BLaER1 (cell line): ENCODE measurements at regions not wholly inside any gene's neighbourhood (a gene's known extent, or its start where the extent isn't known, plus 50 kb on each side); places are given as distances from the start of the nearest gene placed in this dataset.

ENCODE experiments used
- H3K27ac ChIP-seq: shearing (Covaris generic); formaldehyde crosslinking; 2 replicates; pipeline ENCODE4 v1.8.1; 2022
- H3K27me3 ChIP-seq: shearing (Covaris generic); formaldehyde crosslinking; 2 replicates; pipeline ENCODE4 v1.8.1; 2022
- H3K36me3 ChIP-seq: shearing (Covaris generic); formaldehyde crosslinking; 2 replicates; pipeline ENCODE4 v1.8.1; 2022
- H3K4me1 ChIP-seq: shearing (Covaris generic); formaldehyde crosslinking; 2 replicates; pipeline ENCODE4 v1.8.1; 2022
- H3K4me2 ChIP-seq: shearing (Covaris generic); formaldehyde crosslinking; 2 replicates; pipeline ENCODE4 v1.8.1; 2022
- H3K4me3 ChIP-seq: shearing (Covaris generic); formaldehyde crosslinking; 2 replicates; pipeline ENCODE4 v1.8.1; 2022
- H3K9ac ChIP-seq: shearing (Covaris generic); formaldehyde crosslinking; 2 replicates; pipeline ENCODE4 v1.8.1; 2022
- H3K9me3 ChIP-seq: shearing (Covaris generic); formaldehyde crosslinking; 2 replicates; pipeline ENCODE4 v1.8.1; 2022
- H4K20me1 ChIP-seq: shearing (Covaris generic); formaldehyde crosslinking; 2 replicates; pipeline ENCODE4 v1.8.1; 2022
- Cebpa-rat ChIP-seq: shearing (Covaris generic); IDR thresholded peaks from 2 replicates; pipeline ENCODE4 v1.8.1; 2022

- Histone ChIP-seq H4K20me1 (no peaks in the 10 kb centered on the region), H3K4me2 (no peak overlapping the region), H3K4me3 (no peak overlapping the region), H3K4me1 (no peaks in the 10 kb centered on the region), H3K9ac (no peak overlapping the region), H3K9me3 (no peaks in the 10 kb centered on the region), H3K27ac (no peak overlapping the region), H3K27me3 (no peaks in the 10 kb centered on the region), H3K36me3 (no peaks in the 10 kb centered on the region)
- no peak for TF ChIP-seq Cebpa-rat
Observed at GRCh38 chr13:37491661-37492060, 106.9 kb downstream of the POSTN start.

- Histone ChIP-seq H3K4me1 (no peaks in the 10 kb centered on the region), H3K27me3 (no peaks in the 10 kb centered on the region), H3K36me3 (no peaks in the 10 kb centered on the region), H3K4me2 (no peak overlapping the region), H4K20me1 (no peaks in the 10 kb centered on the region), H3K4me3 (no peak overlapping the region), H3K9ac (no peak overlapping the region), H3K27ac (no peak overlapping the region), H3K9me3 (no peaks in the 10 kb centered on the region)
- TF ChIP-seq Cebpa-rat: no peak
Observed at GRCh38 chr13:37490176-37490779, 108.3 kb downstream of the POSTN start.

- no peaks in the 10 kb centered on the region for H4K20me1 ChIP-seq
- no peak for TF ChIP-seq Cebpa-rat
- H3K4me3 ChIP-seq: no peak overlapping the region
- H3K9ac ChIP-seq: no peak overlapping the region
- H3K36me3 ChIP-seq: no peaks in the 10 kb centered on the region
- no peaks in the 10 kb centered on the region for H3K4me1 ChIP-seq
- no peaks in the 10 kb centered on the region for H3K9me3 ChIP-seq
- H3K27ac ChIP-seq: no peak overlapping the region
- no peaks in the 10 kb centered on the region for H3K27me3 ChIP-seq
- no peak overlapping the region for H3K4me2 ChIP-seq
Observed at GRCh38 chr13:37488726-37489125, 109.8 kb downstream of the POSTN start.

- no peak overlapping the region for H3K9ac ChIP-seq
- TF ChIP-seq Cebpa-rat: no peak
- no peaks in the 10 kb centered on the region for H3K9me3 ChIP-seq
Observed at GRCh38 chr13:37486171-37486681, 112.3 kb downstream of the POSTN start.

DNA sequence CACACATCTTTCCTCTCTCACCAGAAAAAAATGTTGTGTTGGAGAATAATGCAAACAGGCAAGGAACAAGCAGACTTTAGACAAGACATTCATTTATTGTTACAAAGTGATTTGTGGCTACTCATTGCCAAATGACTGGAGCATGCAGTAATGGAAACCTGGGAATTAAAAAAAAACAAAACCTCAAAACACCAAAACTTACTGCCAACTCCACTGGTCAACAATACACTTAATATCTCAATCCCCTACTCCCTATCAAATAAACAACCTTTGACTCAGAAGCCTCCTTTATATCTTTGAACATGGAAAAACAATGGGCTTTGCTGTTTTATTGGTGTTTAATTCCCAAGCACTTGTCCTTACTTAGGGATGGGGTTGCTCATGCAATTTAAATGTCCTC is 112.8 kb downstream of the POSTN start:
- no peaks in the 10 kb centered on the region for H3K36me3 ChIP-seq
- peaks cover 6% of the 10 kb centered on the region for H3K4me1 ChIP-seq
- H3K27me3 ChIP-seq: no peaks in the 10 kb centered on the region
- no peak overlapping the region for H3K4me2 ChIP-seq
- no peaks in the 10 kb centered on the region for H4K20me1 ChIP-seq
- no peak overlapping the region for H3K27ac ChIP-seq
- H3K9me3 ChIP-seq: no peaks in the 10 kb centered on the region
- no peak overlapping the region for H3K9ac ChIP-seq
- no peak for TF ChIP-seq Cebpa-rat
- no peak overlapping the region for H3K4me3 ChIP-seq

More at GRCh38 chr13:37486171-37486681, 112.3 kb downstream of the POSTN start:
- H4K20me1 ChIP-seq: no peaks in the 10 kb centered on the region
- H3K4me3 ChIP-seq: no peak overlapping the region
- no peaks in the 10 kb centered on the region for H3K27me3 ChIP-seq
- H3K36me3 ChIP-seq: no peaks in the 10 kb centered on the region
- H3K4me2 ChIP-seq: no peak overlapping the region
- H3K27ac ChIP-seq: no peak overlapping the region
- H3K4me1 ChIP-seq: peaks cover 6% of the 10 kb centered on the region

DNA sequence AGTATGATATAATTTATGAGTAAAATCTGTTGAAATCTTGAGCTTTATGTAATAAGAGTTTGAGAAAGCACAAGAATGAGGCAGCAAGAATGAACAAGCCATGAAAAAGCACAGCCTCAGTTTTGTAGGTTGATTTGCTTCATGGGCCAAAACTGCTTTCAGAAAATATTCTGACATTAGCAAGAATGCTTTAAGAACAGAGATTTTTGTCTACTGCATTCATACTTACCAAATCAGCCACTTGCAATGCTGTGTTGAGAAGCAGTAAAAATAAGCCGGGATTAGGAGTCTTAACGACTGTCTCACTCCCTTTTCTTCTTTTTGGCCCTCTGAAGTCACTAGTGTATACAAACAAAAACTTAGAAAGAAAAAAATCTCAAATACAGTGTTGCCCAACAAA is 114.5 kb downstream of the POSTN start:
- Histone ChIP-seq H3K9me3 (no peaks in the 10 kb centered on the region), H3K4me2 (no peak overlapping the region), H4K20me1 (no peaks in the 10 kb centered on the region), H3K27me3 (no peaks in the 10 kb centered on the region), H3K27ac (no peak overlapping the region), H3K9ac (no peak overlapping the region), H3K4me1 (peaks cover 6% of the 10 kb centered on the region), H3K4me3 (no peak overlapping the region), H3K36me3 (no peaks in the 10 kb centered on the region)
- no peak for TF ChIP-seq Cebpa-rat

DNA sequence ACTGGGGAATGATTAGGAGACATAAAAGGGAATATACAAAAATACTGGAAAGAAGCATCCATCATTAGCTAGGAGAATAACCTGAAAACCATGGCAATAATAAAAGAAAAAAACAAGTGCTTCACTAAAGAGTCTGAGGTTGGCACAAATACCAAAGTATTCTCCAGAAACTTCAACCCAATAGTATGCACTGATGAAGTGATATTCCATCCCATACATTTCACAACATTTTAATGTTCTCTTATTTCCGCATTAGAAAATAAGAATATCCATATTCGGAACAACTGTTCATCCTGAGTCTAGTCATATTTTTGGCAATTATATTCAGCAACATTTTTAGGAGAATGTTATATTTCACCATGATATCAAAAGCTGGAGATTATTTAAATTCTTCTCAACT is 116.2 kb downstream of the POSTN start:
- Histone ChIP-seq H3K4me3 (no peak overlapping the region), H3K9ac (no peak overlapping the region), H3K9me3 (no peaks in the 10 kb centered on the region), H3K4me1 (peaks cover 6% of the 10 kb centered on the region), H3K36me3 (no peaks in the 10 kb centered on the region), H4K20me1 (no peaks in the 10 kb centered on the region), H3K27me3 (no peaks in the 10 kb centered on the region), H3K27ac (no peak overlapping the region), H3K4me2 (no peak overlapping the region)
- TF ChIP-seq Cebpa-rat: no peak

DNA sequence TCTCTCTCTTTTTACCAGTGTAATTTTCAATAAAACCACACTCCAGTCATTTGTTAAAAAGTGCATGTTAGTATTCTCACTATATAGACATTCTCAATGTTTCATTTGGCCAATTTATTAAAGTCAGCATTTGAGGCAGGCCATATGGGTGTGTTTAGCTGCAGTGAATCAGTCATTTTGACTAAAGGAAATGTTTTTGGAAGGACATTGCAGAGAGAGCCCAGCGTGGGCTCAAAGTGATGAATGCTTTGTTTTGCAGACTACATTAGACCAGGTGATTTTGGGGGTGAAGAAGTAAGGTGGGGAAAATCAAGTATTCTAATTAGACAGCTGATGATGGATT is 116.7 kb downstream of the POSTN start:
- H3K4me1 ChIP-seq: peaks cover 6% of the 10 kb centered on the region

DNA sequence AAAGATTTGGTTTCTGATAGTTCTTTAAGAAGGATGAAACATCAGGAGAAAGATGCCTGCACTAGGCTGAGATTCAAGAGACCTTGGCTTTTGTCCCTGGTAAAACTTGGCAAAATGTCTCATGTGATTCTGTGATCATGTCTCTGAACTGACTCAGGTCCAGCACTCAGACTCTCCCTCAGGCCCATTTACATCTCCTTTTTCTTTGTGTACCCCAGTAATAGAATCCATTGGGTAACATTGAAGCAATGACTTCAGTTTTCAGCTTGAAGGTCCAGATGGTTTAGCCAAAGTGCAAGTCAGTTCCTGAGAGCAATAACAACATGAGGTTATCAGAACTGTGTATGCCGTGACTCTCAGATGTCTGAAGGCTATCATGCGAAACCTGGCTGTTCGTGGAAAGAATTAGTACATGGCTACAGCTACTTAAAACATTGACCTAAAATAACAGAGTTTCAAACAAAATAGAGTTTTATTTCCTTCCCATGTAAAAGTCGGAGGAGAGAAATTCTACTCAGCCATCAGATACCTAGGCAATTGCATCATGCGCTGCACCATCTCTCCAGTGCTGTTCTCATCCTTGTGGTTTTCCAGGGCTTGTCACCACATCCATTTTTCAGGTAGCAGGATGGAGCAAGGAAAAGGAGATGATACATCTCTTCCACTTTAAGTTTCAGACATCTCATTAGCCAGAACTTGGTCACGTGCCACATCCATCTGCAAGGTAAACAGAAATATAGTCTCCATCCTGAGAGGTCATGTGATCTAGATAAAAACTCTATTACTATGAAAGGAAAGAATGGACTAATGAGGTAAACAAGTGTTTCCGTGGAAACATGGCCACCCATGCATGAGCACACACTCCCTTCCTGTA is 117.3 kb downstream of the POSTN start:
- Histone ChIP-seq H3K4me2 (0 out of 2 replicates have a peak overlapping the region, but pooled peaks have one; percentile 10), H4K20me1 (no peaks in the 10 kb centered on the region), H3K4me3 (no peak overlapping the region), H3K27ac (no peak overlapping the region), H3K4me1 (peaks cover 6% of the 10 kb centered on the region), H3K9me3 (no peaks in the 10 kb centered on the region), H3K9ac (no peak overlapping the region), H3K36me3 (no peaks in the 10 kb centered on the region), H3K27me3 (no peaks in the 10 kb centered on the region)
- no peak for TF ChIP-seq Cebpa-rat

More for the DNA sequence above, 116.7 kb downstream of the POSTN start:
- no peaks in the 10 kb centered on the region for H4K20me1 ChIP-seq
- H3K4me3 ChIP-seq: no peak overlapping the region
- TF ChIP-seq Cebpa-rat: no peak
- no peak overlapping the region for H3K27ac ChIP-seq
- no peaks in the 10 kb centered on the region for H3K36me3 ChIP-seq
- H3K9me3 ChIP-seq: no peaks in the 10 kb centered on the region
- 0 out of 2 replicates have a peak overlapping the region, but pooled peaks have one; percentile 10 for H3K4me2 ChIP-seq
- H3K27me3 ChIP-seq: no peaks in the 10 kb centered on the region
- no peak overlapping the region for H3K9ac ChIP-seq

DNA sequence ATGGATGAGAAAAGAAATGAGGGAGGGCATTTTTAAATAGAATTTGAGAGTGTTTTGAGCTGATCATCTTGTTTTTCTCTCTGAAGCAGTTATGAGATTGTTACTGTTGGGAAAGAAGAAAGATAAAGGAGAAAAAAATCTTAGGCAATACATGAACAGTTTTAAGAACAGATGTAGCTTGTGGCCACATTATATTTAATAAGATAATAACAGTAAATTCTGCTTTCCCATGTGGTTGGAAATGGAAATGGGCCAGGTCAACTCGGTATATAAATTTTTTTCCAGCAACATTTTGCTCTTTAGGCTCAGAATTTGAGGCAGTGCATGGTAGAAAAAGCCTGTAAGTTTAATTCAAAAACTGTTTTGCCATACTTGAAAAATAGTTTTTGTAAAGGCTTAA is 118.7 kb downstream of the POSTN start:
- no peak overlapping the region for H3K4me3 ChIP-seq
- TF ChIP-seq Cebpa-rat: no peak
- H3K9ac ChIP-seq: no peak overlapping the region
- no peaks in the 10 kb centered on the region for H3K9me3 ChIP-seq
- peaks cover 6% of the 10 kb centered on the region for H3K4me1 ChIP-seq
- H4K20me1 ChIP-seq: no peaks in the 10 kb centered on the region
- H3K27me3 ChIP-seq: no peaks in the 10 kb centered on the region
- no peaks in the 10 kb centered on the region for H3K36me3 ChIP-seq
- no peak overlapping the region for H3K4me2 ChIP-seq
- H3K27ac ChIP-seq: no peak overlapping the region
